GM12891 (cell line): ENCODE measurements at regions not wholly inside any gene's neighbourhood (a gene's known extent, or its start where the extent isn't known, plus 50 kb on each side); places are given as distances from the start of the nearest gene placed in this dataset.

ENCODE experiments used
- DNase-seq: peaks from one replicate; pipeline ENCODE4 v3.0.0; 2011; ENCODE audit warnings: low spot score; ENCODE audit not compliant: insufficient read length
- FAIRE-seq: peaks from 2 replicates; lab custom pipeline; 2011; peaks lifted over from hg19 to GRCh38; lab: Jason Lieb, UNC
- PAX5 ChIP-seq: IDR thresholded peaks from 2 replicates; pipeline ENCODE4 v1.6.1; 2011; ENCODE audit warnings: low read length, moderate library complexity, mild to moderate bottlenecking; ENCODE audit not compliant: insufficient read depth, severe bottlenecking
- POLR2A ChIP-seq: IDR thresholded peaks from 2 replicates; pipeline ENCODE4 v1.6.1; 2011; ENCODE audit warnings: low read depth, low read length, control low read depth
- POLR2AphosphoS5 ChIP-seq: IDR thresholded peaks from 2 replicates; pipeline ENCODE4 v1.6.1; 2011; ENCODE audit warnings: low read depth, low read length, control low read depth
- POU2F2 ChIP-seq: IDR thresholded peaks from 2 replicates; pipeline ENCODE4 v1.6.1; 2011; ENCODE audit warnings: low read depth, mild to moderate bottlenecking, control low read depth, low read length, moderate library complexity
- SPI1 ChIP-seq: IDR thresholded peaks from 2 replicates; pipeline ENCODE4 v1.6.1; 2011; ENCODE audit warnings: low read depth, low read length, control low read depth
- TAF1 ChIP-seq: IDR thresholded peaks from 2 replicates; pipeline ENCODE4 v1.6.1; 2011; ENCODE audit warnings: low read depth, low read length, control low read depth

- no peak for DNase-seq
- TF ChIP-seq POU2F2, result no peak
- FAIRE-seq, result no peak
Measured at GRCh38 chr9:29691145-29691544, 2117.9 kb upstream of the C9orf72 start.

GRCh38 chr9:29691758-29692407, 2118.6 kb upstream of the C9orf72 start:
- FAIRE-seq (no peak), DNase-seq (no peak)

GRCh38 chr9:29697011-29697410, 2123.7 kb upstream of the C9orf72 start:
- TF ChIP-seq POLR2A, result no peak
- no peak for TF ChIP-seq SPI1
- no peak for TF ChIP-seq POLR2AphosphoS5
- no peak for TF ChIP-seq PAX5
- TF ChIP-seq POU2F2, result no peak
- no peak for TF ChIP-seq TAF1
- FAIRE-seq, result no peak
- DNase-seq, result no peak

More at GRCh38 chr9:29691758-29692407, 2118.6 kb upstream of the C9orf72 start:
- TF ChIP-seq PAX5 (no peak), POU2F2 (no peak), TAF1 (no peak), SPI1 (no peak), POLR2AphosphoS5 (no peak), POLR2A (no peak)

DNA sequence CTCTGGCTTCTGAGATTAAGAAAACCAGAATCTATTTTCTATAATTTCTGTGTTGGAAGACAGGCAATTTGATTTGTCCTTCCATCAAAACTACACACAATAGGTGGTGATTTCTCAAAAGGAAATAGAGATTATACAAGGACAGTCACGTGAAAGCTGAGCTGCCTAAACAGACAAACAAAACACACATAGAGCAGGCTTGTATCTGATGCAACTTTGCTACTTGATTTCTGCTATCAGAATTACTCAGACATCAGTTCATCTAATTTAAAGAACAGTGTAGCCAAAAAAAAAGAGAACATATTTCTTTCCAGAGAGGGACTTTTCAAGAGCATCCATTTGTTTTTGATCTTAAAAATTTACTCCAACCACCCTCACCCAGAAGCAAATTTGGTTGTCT, 2128.3 kb upstream of the C9orf72 start:
- DNase-seq, result no peak
- TF ChIP-seq POLR2A (no peak), SPI1 (no peak), POLR2AphosphoS5 (no peak)
- no peak for FAIRE-seq

DNA sequence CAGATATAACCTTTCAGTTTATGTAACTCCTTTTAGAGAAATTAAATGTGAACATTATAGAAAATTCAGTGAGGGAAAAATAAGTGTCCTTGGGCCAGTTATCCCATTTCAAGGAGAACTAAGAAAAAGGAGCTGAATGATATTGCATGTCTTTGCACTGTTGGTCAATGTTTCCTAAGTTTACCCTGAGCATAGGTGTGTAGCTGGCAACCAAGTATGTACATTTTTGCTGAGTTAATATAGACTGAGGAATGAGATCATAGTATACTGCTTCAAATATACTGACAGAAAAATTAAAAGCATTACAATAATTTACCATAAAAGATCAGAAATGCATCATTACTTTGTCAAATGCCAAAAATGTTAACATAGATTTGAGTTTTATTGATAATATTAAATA, 2128.7 kb upstream of the C9orf72 start:
- no peak for FAIRE-seq
- DNase-seq, result no peak
- TF ChIP-seq POLR2A, result no peak
- no peak for TF ChIP-seq PAX5
- TF ChIP-seq POLR2AphosphoS5, result no peak
- TF ChIP-seq SPI1, result no peak
- TF ChIP-seq POU2F2, result no peak
- no peak for TF ChIP-seq TAF1

- FAIRE-seq (no peak), DNase-seq (no peak)
- TF ChIP-seq POLR2A, result no peak
- no peak for TF ChIP-seq TAF1
- no peak for TF ChIP-seq PAX5
Measured at GRCh38 chr9:29714860-29715259, 2141.6 kb upstream of the C9orf72 start.

DNA sequence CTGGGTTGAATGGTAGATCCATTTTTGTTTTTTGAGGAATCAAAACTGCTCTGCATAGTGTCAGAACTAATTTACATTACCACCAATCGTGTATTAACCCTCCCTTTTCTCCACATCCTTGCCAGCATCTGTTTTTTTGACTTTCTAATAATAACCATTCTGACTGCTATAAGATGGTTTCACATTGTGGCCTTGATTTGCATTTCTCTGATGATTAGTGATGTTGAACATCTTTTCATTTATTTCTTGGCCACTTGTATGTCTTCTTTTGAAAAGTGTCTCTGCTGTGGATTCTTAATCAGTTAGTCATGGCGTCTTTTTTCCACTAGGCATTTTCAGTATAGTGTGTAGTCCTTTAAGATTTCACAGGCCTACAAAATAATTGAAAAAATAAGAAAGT, 2144.3 kb upstream of the C9orf72 start:
- TF ChIP-seq POU2F2 (no peak), POLR2AphosphoS5 (no peak), SPI1 (no peak), TAF1 (no peak), PAX5 (no peak), POLR2A (no peak)
- DNase-seq, result no peak
- FAIRE-seq, result no peak

- no peak for TF ChIP-seq POLR2A
- no peak for TF ChIP-seq POLR2AphosphoS5
- TF ChIP-seq TAF1, result no peak
- TF ChIP-seq PAX5, result no peak
- TF ChIP-seq POU2F2, result no peak
- TF ChIP-seq SPI1, result no peak
- DNase-seq (no peak), FAIRE-seq (no peak)
Measured at GRCh38 chr9:29730163-29730562, 2156.9 kb upstream of the C9orf72 start.

- no peak for DNase-seq
- TF ChIP-seq POLR2A (no peak), SPI1 (no peak), POU2F2 (no peak), PAX5 (no peak), POLR2AphosphoS5 (no peak), TAF1 (no peak)
- no peak for FAIRE-seq
Measured at GRCh38 chr9:29740518-29740917, 2167.2 kb upstream of the C9orf72 start.

DNA sequence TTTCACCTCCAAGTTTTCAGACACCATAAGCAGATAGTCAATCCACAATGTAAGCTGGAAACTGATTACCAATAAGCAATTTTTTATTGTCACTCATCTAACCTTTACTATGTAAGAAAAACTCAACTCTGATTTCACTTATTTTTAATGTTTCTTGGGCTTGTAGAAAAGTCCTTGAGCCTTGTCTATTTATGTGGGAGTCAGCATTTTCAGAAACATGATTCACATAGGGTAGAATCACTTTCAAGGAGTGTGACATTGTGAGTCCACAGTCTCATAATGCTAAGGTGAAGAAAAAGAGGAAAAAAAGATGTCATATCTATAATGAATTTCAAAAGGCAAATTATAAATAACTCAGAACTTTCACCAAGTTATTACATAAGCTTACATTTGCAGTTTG, 2167.9 kb upstream of the C9orf72 start:
- DNase-seq (no peak), FAIRE-seq (no peak)
- no peak for TF ChIP-seq POU2F2
- TF ChIP-seq POLR2AphosphoS5, result no peak
- TF ChIP-seq POLR2A, result no peak
- no peak for TF ChIP-seq PAX5
- TF ChIP-seq SPI1, result no peak

GRCh38 chr9:29750062-29750461, 2176.8 kb upstream of the C9orf72 start:
- TF ChIP-seq POU2F2 (no peak), POLR2A (no peak), SPI1 (no peak), POLR2AphosphoS5 (no peak), PAX5 (no peak), TAF1 (no peak)
- no peak for DNase-seq
- no peak for FAIRE-seq
